ENCODE measurements at regions not wholly inside any gene's neighbourhood (a gene's known extent, or its start where the extent isn't known, plus 50 kb on each side); places are given as distances from the start of the nearest gene placed in this dataset.

DNA sequence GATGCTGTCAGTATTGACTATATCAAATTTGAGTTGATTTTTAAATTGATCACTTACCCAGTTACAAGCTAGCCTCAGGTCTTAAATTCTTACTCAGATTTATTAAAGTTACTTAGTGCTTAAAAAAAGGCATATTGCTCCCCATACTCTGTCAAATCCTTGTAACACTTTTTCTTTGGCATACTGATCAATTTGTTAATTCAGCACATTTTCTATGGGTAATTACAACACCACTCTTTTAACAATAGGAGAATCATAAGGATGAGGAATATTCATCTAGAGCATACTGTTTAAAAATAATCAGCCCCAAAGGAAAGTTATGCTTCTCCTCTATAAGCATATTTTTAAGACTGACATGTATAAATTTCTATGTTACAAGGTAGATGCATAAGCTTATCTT is 482.5 kb downstream of the PABPC4L start:
- no peak for DNase-seq

DNA sequence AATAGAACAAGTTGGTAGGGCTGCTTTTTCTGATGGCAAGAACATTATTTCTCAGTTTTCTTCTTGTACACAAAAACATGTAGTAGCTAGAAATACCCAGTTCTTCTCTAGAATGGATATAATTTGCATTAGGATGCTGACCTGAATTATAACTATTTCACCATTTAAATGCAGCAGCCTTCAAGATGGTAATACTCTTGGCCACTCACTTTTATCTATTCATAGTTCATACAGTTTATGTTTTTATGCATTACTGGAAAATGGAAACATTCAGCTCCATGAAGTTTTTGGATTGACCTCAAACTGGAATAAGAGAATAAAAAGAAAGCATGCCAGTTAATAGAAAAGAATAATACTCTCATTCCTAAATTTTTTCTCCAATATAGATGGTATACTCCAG is 487.4 kb downstream of the PABPC4L start:
- DNase-seq = no peak

DNA sequence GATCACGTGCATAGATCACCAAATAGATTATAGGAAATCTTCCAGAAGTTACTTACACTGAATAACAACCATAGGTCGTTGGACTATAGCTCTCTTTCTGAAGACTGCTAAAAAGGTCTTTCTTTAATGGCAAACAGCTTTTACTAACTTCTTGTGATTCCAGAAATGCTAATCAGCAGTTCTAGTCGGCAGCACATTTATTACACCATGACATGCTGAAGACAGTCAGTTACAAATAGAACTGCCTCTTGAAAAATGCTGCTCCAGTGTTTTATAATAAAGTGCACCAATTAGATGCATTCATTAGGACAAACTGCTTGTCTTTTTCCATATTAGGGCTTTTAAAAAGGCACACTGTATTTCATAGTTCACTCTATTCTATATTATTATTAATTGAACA is 488.2 kb downstream of the PABPC4L start:
- DNase-seq = no peak

DNA sequence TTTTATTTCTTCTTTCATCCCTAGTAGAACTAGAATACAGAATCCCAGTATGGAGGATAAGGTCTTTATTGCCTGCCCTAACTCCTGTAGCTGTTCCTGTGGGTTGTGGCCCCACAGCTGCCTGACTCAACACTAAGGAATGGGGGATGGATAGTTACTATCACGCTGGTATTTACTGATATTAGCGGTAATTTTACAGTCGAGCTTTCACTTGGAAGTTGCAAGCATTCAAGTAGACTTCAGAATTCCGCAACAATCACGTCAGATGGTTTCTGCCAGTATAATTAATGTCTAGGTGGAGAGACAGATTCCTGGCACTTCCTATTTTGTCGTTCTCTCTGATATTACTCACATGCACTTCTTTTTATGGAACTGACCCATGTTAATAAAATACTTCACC is 489.8 kb downstream of the PABPC4L start:
- DNase-seq = no peak

DNA sequence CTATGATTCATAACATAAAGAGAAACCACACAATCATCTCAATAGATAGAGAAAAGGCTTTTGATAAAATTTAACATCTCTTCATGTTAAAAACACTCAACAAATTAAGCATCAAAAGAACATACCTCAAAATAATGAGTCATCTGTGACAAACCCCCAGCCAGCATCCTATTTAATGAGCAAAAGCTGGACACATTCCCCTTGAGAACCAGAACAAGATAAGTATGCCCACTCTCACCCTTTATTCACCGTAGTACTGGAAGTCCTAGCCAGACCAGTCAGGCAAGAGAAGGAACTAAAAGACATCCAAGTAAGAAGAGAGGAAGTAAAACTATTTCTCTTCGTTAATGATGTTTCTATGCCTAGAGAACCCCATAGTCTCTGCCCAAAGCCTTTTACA is 507.2 kb downstream of the PABPC4L start:
- DNase-seq = no peak

DNA sequence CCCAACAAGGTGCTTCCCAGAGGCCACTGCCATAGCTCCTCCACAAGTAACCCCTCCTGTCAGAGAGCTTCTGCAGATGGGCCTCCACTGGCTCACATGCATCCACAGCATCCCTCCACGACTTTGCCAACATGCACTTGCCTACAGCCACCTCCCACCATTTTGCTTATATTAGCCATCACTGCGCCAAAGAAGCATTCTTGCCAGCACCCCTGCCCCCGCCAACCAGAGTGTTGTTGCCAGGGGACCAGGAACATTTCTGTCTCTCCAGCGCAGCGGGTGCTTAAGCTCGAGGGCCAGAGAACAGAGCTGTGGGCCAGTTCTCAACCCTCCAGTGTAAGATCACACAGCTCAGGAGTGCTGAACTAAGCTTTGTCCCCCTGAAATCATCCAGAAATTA is 517.6 kb downstream of the PABPC4L start:
- DNase-seq = no peak

DNA sequence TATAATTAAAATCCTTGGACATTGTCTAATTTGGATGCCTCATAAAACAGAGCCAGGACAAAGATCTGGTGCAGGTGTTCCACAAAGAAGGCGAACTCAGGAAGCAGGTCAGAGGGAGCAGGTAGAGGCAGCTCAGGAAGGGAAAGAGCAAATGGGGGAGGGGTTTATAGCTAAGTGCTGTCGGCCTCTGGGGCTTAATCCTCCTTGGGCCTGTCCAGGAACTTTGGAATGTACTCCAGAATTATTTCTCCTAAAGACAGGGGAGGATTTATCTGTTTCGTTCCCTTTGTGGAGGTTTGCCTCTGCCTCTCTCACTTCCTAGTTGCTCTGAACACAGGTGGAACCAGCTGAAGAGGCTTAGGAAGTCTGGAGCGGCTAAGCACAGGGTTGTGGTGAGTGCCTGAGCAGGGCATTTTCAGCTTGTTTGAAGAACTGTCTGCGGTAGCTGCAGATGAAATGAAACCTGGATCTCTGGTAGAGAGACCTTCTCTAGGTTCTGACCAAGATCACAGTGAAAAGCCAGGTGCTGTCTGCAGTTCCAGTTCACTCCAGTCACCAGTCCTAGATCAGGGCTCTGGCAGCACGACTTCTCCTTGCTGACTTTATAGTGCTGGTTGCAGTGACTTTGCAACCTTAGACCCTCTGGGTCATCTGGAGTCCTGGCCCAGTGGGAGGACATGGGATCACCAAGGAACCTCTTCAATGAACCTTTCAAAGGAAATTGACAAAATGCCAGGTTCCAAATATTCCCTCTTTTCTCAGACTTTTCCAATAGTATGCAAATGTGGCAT is 519.2 kb downstream of the PCDH10 start:
- DNase-seq = no peak

DNA sequence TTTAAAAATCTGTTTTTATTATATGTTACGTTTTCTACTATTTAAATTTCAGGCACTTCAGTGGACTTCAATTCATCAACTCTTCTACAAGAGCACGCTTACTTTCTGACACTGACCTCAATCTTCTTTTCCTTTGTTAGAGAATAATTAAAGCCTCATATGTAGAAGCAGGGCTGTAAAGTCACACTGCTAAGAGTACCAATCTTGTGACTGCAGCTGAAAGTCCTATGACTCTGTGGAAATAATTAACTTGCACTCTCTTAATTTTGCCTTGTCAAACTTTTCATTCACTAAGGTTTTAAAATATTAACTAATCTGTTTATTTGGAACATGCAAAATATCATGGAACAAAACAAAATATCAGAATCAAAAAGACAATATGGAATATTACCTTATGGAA is 498.1 kb downstream of the PCDH10 start:
- no peak for DNase-seq

DNA sequence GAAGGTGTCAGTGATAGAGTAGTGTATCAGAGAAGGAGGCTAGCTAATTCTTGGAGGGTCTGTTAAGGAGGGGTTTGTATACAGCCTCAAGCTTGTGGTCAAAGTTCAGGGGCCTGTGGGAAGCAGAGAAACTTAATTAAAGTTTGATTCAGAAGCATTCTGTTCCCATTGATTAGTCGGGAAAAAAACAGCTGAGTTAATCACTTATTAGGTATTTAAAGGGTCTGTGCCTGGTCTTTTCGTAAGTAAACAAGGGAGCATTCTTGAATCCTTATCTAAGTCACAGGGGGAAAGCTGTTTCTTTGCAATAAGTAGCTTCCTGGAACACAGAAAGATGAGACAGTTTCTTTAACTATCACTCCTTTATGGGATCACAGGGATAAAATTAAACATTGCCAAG is 492.1 kb downstream of the PCDH10 start:
- no peak for DNase-seq

DNA sequence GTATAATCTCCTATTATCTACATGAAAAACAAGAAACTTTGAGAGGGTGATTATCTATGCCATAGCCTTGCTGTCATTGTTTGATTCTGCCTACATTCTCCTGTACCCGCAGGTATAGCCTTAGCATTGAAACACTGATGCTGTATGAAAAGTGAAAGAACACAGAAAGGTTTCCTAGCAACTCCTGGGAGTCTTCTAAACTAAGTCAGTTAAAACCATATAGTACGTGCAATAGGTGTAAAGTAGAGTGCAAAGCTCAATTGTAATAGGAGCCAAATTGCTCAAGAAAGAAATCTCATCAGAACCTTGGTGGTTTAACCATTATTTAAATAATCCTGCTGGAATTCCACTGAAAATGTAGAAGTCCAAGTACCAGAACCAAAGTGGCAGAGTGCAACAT is 489.7 kb downstream of the PCDH10 start:
- DNase-seq = no peak

DNA sequence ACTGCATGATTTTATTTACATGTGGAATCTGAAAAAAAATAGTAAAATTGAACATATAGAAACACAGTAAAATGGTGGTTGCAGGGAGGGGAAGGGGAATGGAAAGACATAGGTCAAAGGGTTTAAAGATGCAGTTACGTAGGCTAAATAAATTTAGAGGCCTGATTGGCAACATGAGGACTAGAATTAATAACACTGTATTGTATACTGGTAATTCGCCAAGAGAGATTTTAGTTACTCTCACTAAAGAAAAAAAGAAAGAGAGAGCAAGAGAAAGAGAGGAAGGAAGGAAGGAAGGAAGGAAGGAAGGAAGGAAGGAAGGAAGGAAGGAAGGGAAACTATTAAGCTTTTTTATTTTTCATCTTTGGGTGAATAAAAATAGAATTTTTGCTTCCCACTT is 488.1 kb downstream of the PCDH10 start:
- DNase-seq = no peak

DNA sequence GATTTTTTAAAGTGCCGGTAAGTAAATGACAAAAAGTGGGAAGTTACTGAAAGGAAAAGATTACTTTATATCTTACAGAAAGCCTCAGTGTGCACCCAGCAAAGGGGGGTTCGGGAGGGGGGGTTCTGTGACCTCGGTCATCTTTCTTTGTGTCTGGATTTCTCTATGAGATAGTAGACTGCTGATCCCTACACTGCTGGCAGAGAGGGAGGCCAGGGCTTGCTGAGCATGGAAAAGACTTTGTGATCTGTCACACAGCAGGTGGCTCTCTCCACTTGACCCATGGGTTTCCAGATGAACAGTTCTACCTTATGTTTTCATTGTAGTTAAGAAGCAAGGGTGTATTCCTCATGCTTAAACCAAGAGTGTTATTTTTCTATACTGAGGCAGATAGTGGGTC is 475.6 kb downstream of the PCDH10 start:
- DNase-seq = no peak

DNA sequence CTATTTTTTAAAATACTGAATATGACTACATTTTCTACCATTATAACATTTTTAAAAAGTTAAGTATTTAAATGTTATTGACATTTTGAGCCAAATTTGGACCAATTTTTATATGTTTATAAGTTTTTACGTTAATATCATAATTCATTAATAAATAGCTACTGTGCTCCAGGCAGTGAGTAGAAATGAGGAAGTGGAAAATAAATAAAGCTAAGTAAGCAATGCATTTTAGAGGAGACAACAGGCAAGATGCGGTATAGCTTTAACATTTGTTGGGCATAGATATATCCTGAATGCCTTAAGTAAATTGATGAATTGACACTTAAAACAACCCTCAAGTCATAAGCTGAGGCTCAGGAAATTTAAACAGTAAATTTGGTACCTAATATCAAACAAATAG is 474.8 kb downstream of the PCDH10 start:
- no peak for DNase-seq

DNA sequence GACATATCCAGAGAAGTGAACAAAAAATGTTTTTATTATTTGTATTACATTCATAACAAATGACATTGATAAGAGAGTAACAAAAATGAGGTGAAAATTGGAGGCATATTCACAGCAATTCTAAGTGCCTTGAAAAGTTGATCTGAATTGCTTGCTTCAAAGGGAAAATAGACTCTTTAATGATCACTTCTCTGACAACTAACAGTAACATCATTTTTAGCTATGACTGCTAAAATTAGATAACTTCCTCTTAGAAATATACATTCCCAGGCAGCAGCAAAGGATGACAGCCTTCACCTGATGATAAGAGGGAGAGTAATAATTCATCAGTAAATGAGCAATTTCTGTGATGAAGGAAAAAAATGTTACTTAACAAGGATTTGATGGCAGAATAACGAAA is 472.5 kb downstream of the PCDH10 start:
- DNase-seq = no peak

DNA sequence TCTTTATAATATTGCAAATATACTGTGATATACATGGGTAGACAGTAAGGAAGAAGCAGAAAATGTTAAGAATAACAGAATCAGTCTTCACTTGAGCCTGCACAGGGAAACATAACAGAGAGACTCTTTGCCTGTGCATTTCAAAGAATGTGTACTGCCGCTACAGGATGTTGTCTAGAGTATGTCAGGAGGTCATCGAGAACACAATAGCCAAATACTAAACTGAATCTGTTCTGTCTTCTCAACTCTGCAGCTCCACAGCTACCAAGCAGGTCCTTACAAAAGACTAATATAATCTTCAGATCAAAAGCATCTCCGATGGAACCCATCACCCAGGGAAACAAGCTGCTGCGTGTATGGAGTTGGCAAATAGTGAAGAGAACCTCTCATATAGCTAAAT is 471.5 kb downstream of the PCDH10 start:
- no peak for DNase-seq

DNA sequence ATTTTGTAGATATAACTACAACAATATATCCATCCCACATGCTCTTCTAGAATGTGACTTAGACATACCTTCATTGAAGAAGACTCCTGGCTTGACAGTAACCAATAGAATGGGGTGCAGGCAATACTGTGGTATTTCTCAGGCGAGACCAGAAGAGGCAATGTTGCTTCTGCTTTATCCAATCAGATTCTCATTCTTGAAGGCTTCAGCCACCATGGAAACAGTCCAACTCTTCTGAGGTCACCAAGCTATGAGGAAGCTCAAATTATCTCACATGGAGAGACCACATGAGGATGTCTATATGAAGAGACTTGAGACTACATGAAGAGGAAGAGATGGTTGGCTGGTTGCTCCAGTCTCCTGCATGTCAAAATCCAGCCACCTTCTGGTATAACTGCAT is 469.9 kb downstream of the PCDH10 start:
- no peak for DNase-seq

DNA sequence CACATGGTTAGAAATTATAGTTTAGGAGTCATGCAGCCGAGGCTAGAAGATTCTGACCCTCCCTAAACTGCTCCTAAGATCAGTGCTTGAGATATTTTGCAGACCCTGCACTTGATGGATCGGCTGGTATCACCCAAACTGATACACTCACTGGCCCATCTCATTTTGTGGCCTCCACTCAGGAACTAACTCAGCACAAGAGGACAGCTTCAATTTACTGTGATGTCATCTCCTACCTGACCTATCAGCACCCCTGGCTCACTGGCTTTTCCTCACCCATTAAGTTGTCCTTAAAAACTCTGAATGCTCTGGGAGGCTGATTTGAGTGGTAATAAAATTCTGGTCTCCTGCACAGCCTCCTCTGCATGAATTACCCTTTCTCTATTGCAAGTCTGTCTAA is 450.9 kb downstream of the PCDH10 start:
- DNase-seq = no peak

DNA sequence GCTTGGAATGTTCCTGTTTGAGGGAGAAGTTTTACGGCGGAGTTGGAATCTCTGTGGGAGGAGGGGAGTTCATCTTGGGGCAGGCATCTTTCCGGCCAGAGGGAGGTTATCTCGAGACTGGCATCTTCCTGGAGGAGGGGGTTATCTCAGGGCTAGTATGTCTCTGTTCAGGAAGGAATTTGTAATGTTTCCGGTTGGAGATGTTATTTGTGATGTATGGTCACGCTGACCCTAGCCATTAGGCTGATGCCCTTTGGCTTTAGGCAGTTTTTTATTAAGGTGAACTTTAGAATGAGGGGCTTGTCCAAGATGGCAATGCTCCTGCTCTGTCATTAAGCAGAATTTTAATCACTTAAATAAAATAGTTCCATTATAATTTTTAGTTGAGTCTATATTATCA is 449.7 kb downstream of the PCDH10 start:
- DNase-seq = no peak

DNA sequence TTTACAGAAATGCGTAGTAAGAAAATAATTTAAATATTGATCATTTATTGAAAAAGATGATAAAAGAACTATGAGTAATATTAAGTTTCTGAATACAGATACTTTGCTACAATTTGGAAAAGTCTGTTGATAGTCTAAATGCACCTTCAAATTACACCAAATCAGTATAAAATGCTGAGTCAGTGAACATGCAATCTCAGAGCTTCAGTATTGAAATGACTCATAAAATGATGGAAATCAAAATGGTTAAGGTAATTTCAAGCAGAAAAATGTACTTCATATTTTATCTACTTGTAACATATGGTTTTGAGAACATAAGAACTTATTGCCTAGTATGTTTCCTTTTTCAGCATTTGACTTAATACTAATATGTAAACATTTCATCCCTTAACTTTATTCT is 448.2 kb downstream of the PCDH10 start:
- no peak for DNase-seq

DNA sequence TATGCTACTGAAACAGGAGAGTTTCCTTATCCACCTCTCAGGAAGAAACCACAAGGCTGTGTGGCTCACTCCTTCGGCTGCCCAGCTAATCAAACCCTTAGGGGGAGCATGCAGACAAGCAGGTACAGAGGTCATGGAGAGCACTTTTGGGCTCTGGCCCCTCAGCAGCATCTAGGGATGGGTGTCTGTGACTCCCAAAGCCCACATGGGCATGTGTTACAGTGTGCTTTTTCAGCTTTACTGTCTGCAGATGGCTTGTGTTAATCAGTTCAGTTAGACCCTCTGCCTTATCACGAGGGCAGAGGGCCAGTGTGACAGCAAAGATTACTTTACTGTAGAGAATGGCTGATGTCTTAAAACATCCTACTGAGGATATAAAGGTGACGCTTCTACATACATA is 447.4 kb downstream of the PCDH10 start:
- DNase-seq = no peak

DNA sequence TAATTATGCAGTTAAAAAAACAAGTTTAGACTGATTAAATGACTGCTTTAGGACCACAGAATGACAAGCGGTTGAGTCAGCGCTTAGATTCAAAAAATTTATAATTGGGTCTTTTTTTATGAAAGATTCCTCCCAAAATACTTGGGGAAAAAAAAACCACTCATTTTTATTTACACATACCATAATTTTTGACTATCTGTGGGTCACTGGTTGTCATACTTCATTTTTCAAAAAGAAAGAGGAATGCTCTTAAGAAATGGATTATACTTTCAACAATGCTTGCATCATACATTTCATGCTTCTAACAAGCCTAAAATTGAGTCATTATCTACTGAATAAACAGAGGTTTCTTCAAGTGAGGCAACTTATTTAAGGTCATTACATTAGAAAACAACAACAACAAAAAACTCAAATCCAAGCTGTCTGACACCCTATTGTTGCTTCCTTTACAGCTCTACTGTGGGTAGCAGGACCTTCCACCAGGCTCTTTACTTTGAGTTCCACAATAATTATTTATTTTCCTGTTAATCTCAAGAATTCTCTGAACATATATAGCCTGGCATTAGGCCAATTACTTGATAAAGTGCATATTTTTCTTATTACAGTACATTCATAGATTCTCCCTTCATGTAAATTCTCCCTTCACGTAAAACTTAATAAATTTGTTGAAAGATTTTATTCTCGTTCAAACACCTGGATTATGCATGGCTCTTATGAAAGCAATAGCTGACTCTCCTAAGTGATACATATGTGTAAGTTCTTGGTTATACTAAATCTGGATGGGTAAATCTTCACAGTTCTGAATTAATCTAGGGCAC is 445.5 kb downstream of the PCDH10 start:
- DNase-seq = no peak

DNA sequence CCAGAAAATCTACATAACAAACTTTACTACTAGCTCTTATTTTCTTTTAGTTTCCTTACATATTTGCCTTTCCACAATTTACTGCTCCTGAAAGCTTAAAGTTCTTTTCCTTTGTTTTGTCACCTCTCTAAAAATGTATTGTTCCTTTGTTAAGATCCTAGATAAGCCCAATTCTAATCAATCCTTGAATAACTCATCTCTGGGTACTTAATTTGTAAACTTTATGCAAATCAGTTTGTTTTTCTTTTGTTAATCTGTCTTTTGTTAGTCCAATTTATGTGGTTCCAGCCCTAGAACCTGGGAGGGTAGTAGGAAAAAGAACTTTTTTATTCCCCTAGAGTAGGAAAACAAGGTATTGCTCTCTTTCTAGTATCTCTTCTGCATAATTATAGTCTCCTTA is 444.7 kb downstream of the PCDH10 start:
- DNase-seq = no peak

DNA sequence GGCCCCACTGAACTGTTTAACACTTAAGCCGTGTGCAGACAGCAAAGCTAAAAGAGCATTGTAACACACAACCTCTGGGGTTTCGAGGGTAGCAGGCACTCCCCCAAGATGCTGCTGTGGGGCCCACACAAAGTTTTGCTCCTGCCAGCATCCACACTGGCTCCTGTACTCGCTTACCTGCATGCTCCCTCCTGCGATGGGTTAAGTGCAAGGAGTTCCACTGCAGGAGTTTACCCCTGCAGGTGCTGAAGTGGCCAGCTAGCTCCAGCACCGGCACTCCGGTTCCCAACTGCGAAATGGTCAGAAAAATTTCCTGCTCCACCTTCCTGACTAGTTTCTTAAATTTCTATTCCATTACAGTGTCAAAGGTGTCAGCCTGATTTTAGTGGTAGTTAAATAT is 443.5 kb downstream of the PCDH10 start:
- no peak for DNase-seq

DNA sequence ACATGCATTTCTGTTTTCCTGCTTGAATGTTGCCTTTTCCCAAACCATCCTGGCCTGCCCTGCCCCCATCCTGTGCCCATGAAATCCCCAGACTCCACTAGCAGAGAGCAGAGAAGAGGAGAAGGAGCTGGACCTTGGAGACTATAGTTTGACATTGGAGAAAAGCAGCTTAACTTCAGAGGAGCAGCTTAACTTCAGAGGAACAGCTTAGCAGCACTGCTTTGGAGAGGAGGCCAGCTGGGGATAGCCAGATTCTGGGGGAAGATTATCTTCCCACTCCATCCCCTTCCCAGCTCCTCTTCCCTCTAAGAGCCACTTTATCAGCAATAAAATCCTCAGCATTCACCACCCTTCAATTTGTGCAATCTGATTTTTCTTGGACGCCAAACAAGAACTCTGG is 443.0 kb downstream of the PCDH10 start:
- no peak for DNase-seq

DNA sequence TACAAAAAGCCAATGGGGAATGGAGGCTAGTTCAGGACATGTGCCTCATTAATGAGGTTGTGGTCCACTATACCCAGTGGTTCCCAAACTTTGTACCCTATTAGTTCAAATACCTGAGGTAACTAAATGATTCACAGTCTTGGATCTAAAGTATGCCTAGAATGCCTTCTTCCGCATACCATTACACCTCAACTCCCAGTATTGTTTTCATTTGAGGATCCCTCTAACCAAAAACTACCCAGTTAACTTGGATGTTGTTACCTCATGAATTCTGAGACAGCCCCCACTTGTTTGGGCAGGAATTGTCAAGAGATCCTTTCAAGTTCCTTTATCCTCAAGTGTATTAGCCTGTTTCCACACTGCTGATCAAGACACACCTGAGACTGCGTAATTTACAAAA is 439.2 kb downstream of the PCDH10 start:
- no peak for DNase-seq

All from NCI-H2081 (cell line).